ENCODE measurements at regions not wholly inside any gene's neighbourhood (a gene's known extent, or its start where the extent isn't known, plus 50 kb on each side); places are given as distances from the start of the nearest gene placed in this dataset.

GRCh38 chr5:96577909-96578308 lies 84.3 kb upstream of the CAST start:
- no peaks in the 10 kb centered on the region for H3K9me3 ChIP-seq (ENCODE audit: insufficient read depth in 2 of 2, low read depth in 1 of 2, low read length in 1 of 2)
- no peak overlapping the region for H4K5ac ChIP-seq (ENCODE audit: insufficient read length, low read depth, low read length)
- H3K4ac ChIP-seq (replicated peaks; ENCODE audit: insufficient read length, low read depth, low read length), result no peak overlapping the region
- no peak overlapping the region for H2BK120ac ChIP-seq (replicated peaks; ENCODE audit: low read depth, low read length)
- ChIA-PET CTCF (ENCODE audit: partially characterized antibody) (no interaction called here), POLR2A (ENCODE audit: partially characterized antibody) (no interaction called here)
- no peaks in the 10 kb centered on the region for H4K20me1 ChIP-seq (replicated peaks in 1 of 2; ENCODE audit: control insufficient read depth in 1 of 2, insufficient read depth in 2 of 2, low read length in 2 of 2)
- no peak overlapping the region for H3K27ac ChIP-seq (ENCODE audit: low read depth, low read length)
- H3K4me2 ChIP-seq (ENCODE audit: insufficient read depth in 1 of 2, low read depth in 2 of 2, low read length in 2 of 2), result no peak overlapping the region
- DNase-seq (ENCODE audit: low read depth in 1 of 2, low spot score in 2 of 2) (no peak), FAIRE-seq (no peak)
- no peak overlapping the region for H4K8ac ChIP-seq (ENCODE audit: extremely low read depth, insufficient read depth, low read length)
- no peak overlapping the region for H2BK20ac ChIP-seq (ENCODE audit: low read length)
- no peak overlapping the region for H3K4me3 ChIP-seq (ENCODE audit: extremely low read depth in 1 of 4, insufficient read depth in 2 of 4, low read depth in 3 of 4, low read length in 4 of 4)
- no peaks in the 10 kb centered on the region for H3K79me2 ChIP-seq (ENCODE audit: control insufficient read depth in 1 of 2, insufficient read depth in 2 of 2, low read length in 2 of 2)
- no peak overlapping the region for H3K9ac ChIP-seq (replicated peaks in 1 of 4; ENCODE audit: extremely low read depth in 1 of 4, low read depth in 3 of 4, low read length in 3 of 4)
- TF ChIP-seq CBX5 (IDR thresholded peaks at IDR 0.05; ENCODE audit: low read depth, low read length) (no peak), RFX5 (IDR thresholded peaks at IDR 0.05; ENCODE audit: borderline replicate concordance, low read depth, low read length) (no peak), NRF1 (IDR thresholded peaks at IDR 0.05; ENCODE audit: low read depth, low read length) (no peak), FOSL1 (IDR thresholded peaks at IDR 0.05; ENCODE audit: insufficient read depth, low read depth, low read length) (no peak), TEAD4 (IDR thresholded peaks at IDR 0.05; ENCODE audit: low read depth, low read length) (no peak), CHD2 (IDR thresholded peaks at IDR 0.05; ENCODE audit: low read length) (no peak), CHD1 (IDR thresholded peaks at IDR 0.05; ENCODE audit: low read depth, low read length) (no peak), NANOG (IDR thresholded peaks at IDR 0.05; ENCODE audit: insufficient read depth, low read depth, low read length, poor library complexity, severe bottlenecking) (no peak)
- no peaks in the 10 kb centered on the region for H3K79me1 ChIP-seq (ENCODE audit: low read depth, low read length)
- H2BK12ac ChIP-seq (ENCODE audit: low read depth, low read length), result no peak overlapping the region
- H2BK5ac ChIP-seq (ENCODE audit: low read depth, low read length), result no peak overlapping the region
- H3K4me1 ChIP-seq (replicated peaks in 1 of 4; ENCODE audit: control insufficient read depth in 3 of 4, insufficient read depth in 4 of 4, low read length in 3 of 4), result no peaks in the 10 kb centered on the region
- no peak overlapping the region for H2BK15ac ChIP-seq (ENCODE audit: low read length)
- no peak overlapping the region for H3K14ac ChIP-seq (ENCODE audit: insufficient read length)
- H3K36me3 ChIP-seq (ENCODE audit: control insufficient read depth in 2 of 4, insufficient read depth in 4 of 4, low read length in 3 of 4), result no peaks in the 10 kb centered on the region
- no peaks in the 10 kb centered on the region for H3K27me3 ChIP-seq (replicated peaks in 1 of 4; ENCODE audit: control insufficient read depth in 3 of 4, extremely low read depth in 1 of 4, insufficient read depth in 3 of 4, low read length in 3 of 4)
- no peak overlapping the region for H2AFZ ChIP-seq (ENCODE audit: low read length)
- no peaks in the 10 kb centered on the region for H3K23me2 ChIP-seq (ENCODE audit: low read depth, low read length)
- H2AK5ac ChIP-seq (ENCODE audit: low read depth, low read length), result no peak overlapping the region
- no peak overlapping the region for H3K23ac ChIP-seq (ENCODE audit: insufficient read length)
- no peak overlapping the region for H3K18ac ChIP-seq (ENCODE audit: extremely low read depth, low read length)
- no peak overlapping the region for H4K91ac ChIP-seq (replicated peaks; ENCODE audit: insufficient read length, low read length)
- H3K56ac ChIP-seq (replicated peaks; ENCODE audit: insufficient read length, low read depth, low read length), result no peak overlapping the region

Measured in H1 (cell line).